B cell (primary cell): ENCODE measurements at regions not wholly inside any gene's neighbourhood (a gene's known extent, or its start where the extent isn't known, plus 50 kb on each side); places are given as distances from the start of the nearest gene placed in this dataset.

Experiments
- EZH2 ChIP-seq: IDR thresholded peaks from 2 replicates; pipeline ENCODE4 v1.6.1; 2012; ENCODE audit warnings: borderline replicate concordance, low read depth, mild to moderate bottlenecking, moderate library complexity, low read length; ENCODE audit not compliant: insufficient read depth, poor library complexity, severe bottlenecking
- TF ChIP-seq, protein P1 (sequence below): fragments of 200-600 bp; IDR thresholded peaks from one replicate; pipeline ENCODE4 v1.8.0; 2022; ENCODE audit warnings: antibody characterized with exemption, mild to moderate bottlenecking

DNA sequence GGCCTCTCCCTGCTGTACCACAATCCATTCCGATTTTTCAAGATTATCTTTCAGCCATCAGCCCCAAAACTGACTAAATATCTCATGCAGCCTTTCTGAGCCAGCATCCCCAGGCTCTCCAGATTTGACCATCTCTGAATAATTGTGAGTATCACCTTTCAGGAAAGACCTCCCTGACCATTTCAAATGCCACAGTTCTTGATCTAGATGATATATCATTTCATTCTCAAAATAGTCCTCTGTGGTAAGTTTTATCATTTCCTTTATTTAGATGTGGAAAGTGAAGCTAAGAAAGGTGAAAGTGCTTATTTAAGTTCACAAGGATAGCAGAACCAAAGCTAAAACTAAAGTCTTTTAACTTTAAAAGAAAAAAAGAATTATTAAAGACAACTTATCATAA, 244.0 kb downstream of the PLPP3 start:
- TF ChIP-seq EZH2, result no peak
- TF ChIP-seq, protein P1, sequence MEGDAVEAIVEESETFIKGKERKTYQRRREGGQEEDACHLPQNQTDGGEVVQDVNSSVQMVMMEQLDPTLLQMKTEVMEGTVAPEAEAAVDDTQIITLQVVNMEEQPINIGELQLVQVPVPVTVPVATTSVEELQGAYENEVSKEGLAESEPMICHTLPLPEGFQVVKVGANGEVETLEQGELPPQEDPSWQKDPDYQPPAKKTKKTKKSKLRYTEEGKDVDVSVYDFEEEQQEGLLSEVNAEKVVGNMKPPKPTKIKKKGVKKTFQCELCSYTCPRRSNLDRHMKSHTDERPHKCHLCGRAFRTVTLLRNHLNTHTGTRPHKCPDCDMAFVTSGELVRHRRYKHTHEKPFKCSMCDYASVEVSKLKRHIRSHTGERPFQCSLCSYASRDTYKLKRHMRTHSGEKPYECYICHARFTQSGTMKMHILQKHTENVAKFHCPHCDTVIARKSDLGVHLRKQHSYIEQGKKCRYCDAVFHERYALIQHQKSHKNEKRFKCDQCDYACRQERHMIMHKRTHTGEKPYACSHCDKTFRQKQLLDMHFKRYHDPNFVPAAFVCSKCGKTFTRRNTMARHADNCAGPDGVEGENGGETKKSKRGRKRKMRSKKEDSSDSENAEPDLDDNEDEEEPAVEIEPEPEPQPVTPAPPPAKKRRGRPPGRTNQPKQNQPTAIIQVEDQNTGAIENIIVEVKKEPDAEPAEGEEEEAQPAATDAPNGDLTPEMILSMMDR, result no peak
